ENCODE measurements at regions not wholly inside any gene's neighbourhood (a gene's known extent, or its start where the extent isn't known, plus 50 kb on each side); places are given as distances from the start of the nearest gene placed in this dataset.

GRCh38 chr13:73718246-73718645 lies 416.0 kb downstream of the KLF12 start:
- Histone ChIP-seq H3K27ac (ENCODE audit: poor library complexity, severe bottlenecking) (no peak overlapping the region), H3K9me3 (ENCODE audit: severe bottlenecking) (no peaks in the 10 kb centered on the region), H3K4me1 (ENCODE audit: insufficient read depth, poor library complexity, severe bottlenecking) (peaks cover 29% of the 10 kb centered on the region), H3K27me3 (ENCODE audit: insufficient read depth, poor library complexity, severe bottlenecking) (no peaks in the 10 kb centered on the region), H3K36me3 (ENCODE audit: low read depth) (no peaks in the 10 kb centered on the region; the same call in 1 of the 2 replicates), H3K4me3 (ENCODE audit: severe bottlenecking) (no peak overlapping the region)
- DNase-seq (ENCODE audit: low spot score), result no peak
- TF ChIP-seq CTCF (IDR thresholded peaks at IDR 0.05; ENCODE audit: poor library complexity, severe bottlenecking), result no peak
- no peak for ATAC-seq (ENCODE audit: low read depth)

GRCh38 chr13:73717632-73718031 lies 416.6 kb downstream of the KLF12 start:
- no peak for TF ChIP-seq CTCF (IDR thresholded peaks at IDR 0.05; ENCODE audit: poor library complexity, severe bottlenecking)
- Histone ChIP-seq H3K4me3 (ENCODE audit: severe bottlenecking) (no peak overlapping the region), H3K36me3 (ENCODE audit: low read depth) (no peaks in the 10 kb centered on the region; the same call in 1 of the 2 replicates), H3K27ac (ENCODE audit: poor library complexity, severe bottlenecking) (no peak overlapping the region), H3K27me3 (ENCODE audit: insufficient read depth, poor library complexity, severe bottlenecking) (no peaks in the 10 kb centered on the region), H3K9me3 (ENCODE audit: severe bottlenecking) (no peaks in the 10 kb centered on the region), H3K4me1 (ENCODE audit: insufficient read depth, poor library complexity, severe bottlenecking) (peaks cover 29% of the 10 kb centered on the region)
- DNase-seq (ENCODE audit: low spot score), result no peak
- ATAC-seq (ENCODE audit: low read depth), result no peak

GRCh38 chr13:73715911-73716510 lies 418.2 kb downstream of the KLF12 start:
- H3K27ac ChIP-seq (ENCODE audit: poor library complexity, severe bottlenecking), result peak overlapping the region; percentile 31
- H3K27me3 ChIP-seq (ENCODE audit: insufficient read depth, poor library complexity, severe bottlenecking), result no peaks in the 10 kb centered on the region
- DNase-seq (ENCODE audit: low spot score), result no peak
- ATAC-seq (ENCODE audit: low read depth), result peak; percentile 33; the same call in 1 of the 3 replicates
- no peaks in the 10 kb centered on the region for H3K9me3 ChIP-seq (ENCODE audit: severe bottlenecking)
- no peaks in the 10 kb centered on the region; the same call in 1 of the 2 replicates for H3K36me3 ChIP-seq (ENCODE audit: low read depth)
- H3K4me3 ChIP-seq (ENCODE audit: severe bottlenecking), result no peak overlapping the region
- peaks cover 26% of the 10 kb centered on the region for H3K4me1 ChIP-seq (ENCODE audit: insufficient read depth, poor library complexity, severe bottlenecking)
- TF ChIP-seq CTCF (IDR thresholded peaks at IDR 0.05; ENCODE audit: poor library complexity, severe bottlenecking), result no peak

- no peak for TF ChIP-seq CTCF (IDR thresholded peaks at IDR 0.05; ENCODE audit: poor library complexity, severe bottlenecking)
- no peak for DNase-seq (ENCODE audit: low spot score)
- ATAC-seq (ENCODE audit: low read depth), result no peak
- H3K4me1 ChIP-seq (ENCODE audit: insufficient read depth, poor library complexity, severe bottlenecking), result peaks cover 21% of the 10 kb centered on the region
- no peaks in the 10 kb centered on the region; the same call in 1 of the 2 replicates for H3K36me3 ChIP-seq (ENCODE audit: low read depth)
- H3K9me3 ChIP-seq (ENCODE audit: severe bottlenecking), result no peaks in the 10 kb centered on the region
- H3K27me3 ChIP-seq (ENCODE audit: insufficient read depth, poor library complexity, severe bottlenecking), result no peaks in the 10 kb centered on the region
- peak overlapping the region; percentile 31 for H3K27ac ChIP-seq (ENCODE audit: poor library complexity, severe bottlenecking)
- H3K4me3 ChIP-seq (ENCODE audit: severe bottlenecking), result no peak overlapping the region
Measured at GRCh38 chr13:73715114-73715910, 418.9 kb downstream of the KLF12 start.
